ENCODE measurements at regions not wholly inside any gene's neighbourhood (a gene's known extent, or its start where the extent isn't known, plus 50 kb on each side); places are given as distances from the start of the nearest gene placed in this dataset.

- Mint-ChIP-seq H3K27ac (ENCODE audit: unreplicated experiment) (no peak overlapping the region), H3K4me3 (ENCODE audit: low read depth, unreplicated experiment) (no peak overlapping the region), H3K27me3 (ENCODE audit: unreplicated experiment) (no peaks in the 10 kb centered on the region), H3K36me3 (ENCODE audit: insufficient read depth, unreplicated experiment) (no peaks in the 10 kb centered on the region), H3K4me1 (ENCODE audit: low read depth, unreplicated experiment) (no peaks in the 10 kb centered on the region), H3K9me3 (ENCODE audit: low read depth, unreplicated experiment) (peaks cover 4% of the 10 kb centered on the region)
- BruUV-seq (replicated peaks), result no TSS peak
- intact Hi-C loops (cut with micrococcal nuclease; ENCODE audit: unreplicated experiment), result no loop called here
- CTCF ChIA-PET, result no interaction called here
- no peak for DNase-seq
- TF ChIP-seq CTCF (IDR thresholded peaks at IDR 0.05; ENCODE audit: unreplicated experiment), result no peak
Measured at GRCh38 chr6:156517088-156517487, 260.1 kb upstream of the ARID1B start.

GRCh38 chr6:156515242-156515641 lies 261.9 kb upstream of the ARID1B start:
- H3K27ac Mint-ChIP-seq (ENCODE audit: unreplicated experiment), result no peak overlapping the region
- H3K9me3 Mint-ChIP-seq (ENCODE audit: low read depth, unreplicated experiment), result peaks cover 4% of the 10 kb centered on the region
- no peak for DNase-seq
- CTCF ChIA-PET, result no interaction called here
- intact Hi-C loops (cut with micrococcal nuclease; ENCODE audit: unreplicated experiment), result no loop called here
- BruUV-seq (replicated peaks), result no TSS peak
- H3K4me3 Mint-ChIP-seq (ENCODE audit: low read depth, unreplicated experiment), result no peak overlapping the region
- no peaks in the 10 kb centered on the region for H3K27me3 Mint-ChIP-seq (ENCODE audit: unreplicated experiment)
- H3K36me3 Mint-ChIP-seq (ENCODE audit: insufficient read depth, unreplicated experiment), result no peaks in the 10 kb centered on the region
- no peak for TF ChIP-seq CTCF (IDR thresholded peaks at IDR 0.05; ENCODE audit: unreplicated experiment)
- no peaks in the 10 kb centered on the region for H3K4me1 Mint-ChIP-seq (ENCODE audit: low read depth, unreplicated experiment)

- Mint-ChIP-seq H3K4me3 (ENCODE audit: low read depth, unreplicated experiment) (no peak overlapping the region), H3K9me3 (ENCODE audit: low read depth, unreplicated experiment) (peaks cover 2% of the 10 kb centered on the region), H3K27ac (ENCODE audit: unreplicated experiment) (no peak overlapping the region), H3K36me3 (ENCODE audit: insufficient read depth, unreplicated experiment) (no peaks in the 10 kb centered on the region), H3K4me1 (ENCODE audit: low read depth, unreplicated experiment) (no peaks in the 10 kb centered on the region), H3K27me3 (ENCODE audit: unreplicated experiment) (peaks cover 1% of the 10 kb centered on the region)
- no peak for DNase-seq
- intact Hi-C loops (cut with micrococcal nuclease; ENCODE audit: unreplicated experiment), result no loop called here
- no peak for TF ChIP-seq CTCF (IDR thresholded peaks at IDR 0.05; ENCODE audit: unreplicated experiment)
- CTCF ChIA-PET, result no interaction called here
- BruUV-seq (replicated peaks), result no TSS peak
Measured at GRCh38 chr6:156513504-156513903, 263.7 kb upstream of the ARID1B start.

GRCh38 chr6:156511570-156511969 lies 265.6 kb upstream of the ARID1B start:
- CTCF ChIA-PET, result no interaction called here
- H3K36me3 Mint-ChIP-seq (ENCODE audit: insufficient read depth, unreplicated experiment), result no peaks in the 10 kb centered on the region
- H3K27ac Mint-ChIP-seq (ENCODE audit: unreplicated experiment), result no peak overlapping the region
- no peaks in the 10 kb centered on the region for H3K9me3 Mint-ChIP-seq (ENCODE audit: low read depth, unreplicated experiment)
- H3K4me1 Mint-ChIP-seq (ENCODE audit: low read depth, unreplicated experiment), result no peaks in the 10 kb centered on the region
- BruUV-seq (replicated peaks), result no TSS peak
- H3K4me3 Mint-ChIP-seq (ENCODE audit: low read depth, unreplicated experiment), result no peak overlapping the region
- intact Hi-C loops (cut with micrococcal nuclease; ENCODE audit: unreplicated experiment), result no loop called here
- peaks cover 12% of the 10 kb centered on the region for H3K27me3 Mint-ChIP-seq (ENCODE audit: unreplicated experiment)
- no peak for TF ChIP-seq CTCF (IDR thresholded peaks at IDR 0.05; ENCODE audit: unreplicated experiment)
- no peak for DNase-seq

DNA sequence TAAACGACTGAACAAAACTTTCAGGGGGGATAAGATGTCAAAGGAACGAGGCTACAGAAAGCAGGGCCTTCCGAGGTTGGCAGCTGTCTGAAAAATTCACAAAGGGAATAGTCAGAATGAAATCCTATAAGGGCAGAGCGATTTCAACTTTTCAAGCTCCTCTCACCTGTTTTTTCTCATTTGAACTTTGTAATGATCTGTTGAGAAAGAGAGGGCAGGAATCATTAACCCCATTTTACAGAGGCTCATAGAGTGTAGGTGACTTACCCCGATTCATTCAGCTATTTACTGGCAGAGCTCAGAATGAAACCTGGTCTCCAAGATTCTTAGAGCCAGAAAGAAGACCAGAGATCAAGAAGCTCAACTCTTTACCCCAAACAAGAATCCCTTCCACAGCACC lies 266.1 kb upstream of the ARID1B start:
- no peak overlapping the region for H3K27ac Mint-ChIP-seq (ENCODE audit: unreplicated experiment)
- H3K9me3 Mint-ChIP-seq (ENCODE audit: low read depth, unreplicated experiment), result no peaks in the 10 kb centered on the region
- H3K36me3 Mint-ChIP-seq (ENCODE audit: insufficient read depth, unreplicated experiment), result no peaks in the 10 kb centered on the region
- no TSS peak for BruUV-seq (replicated peaks)
- intact Hi-C loops (cut with micrococcal nuclease; ENCODE audit: unreplicated experiment), result no loop called here
- CTCF ChIA-PET, result no interaction called here
- no peak for TF ChIP-seq CTCF (IDR thresholded peaks at IDR 0.05; ENCODE audit: unreplicated experiment)
- DNase-seq, result no peak
- no peak overlapping the region for H3K4me3 Mint-ChIP-seq (ENCODE audit: low read depth, unreplicated experiment)
- peaks cover 12% of the 10 kb centered on the region for H3K27me3 Mint-ChIP-seq (ENCODE audit: unreplicated experiment)
- H3K4me1 Mint-ChIP-seq (ENCODE audit: low read depth, unreplicated experiment), result no peaks in the 10 kb centered on the region
